Colonic mucosa (tissue), 4 donors: ENCODE measurements at regions not wholly inside any gene's neighbourhood (a gene's known extent, or its start where the extent isn't known, plus 50 kb on each side); places are given as distances from the start of the nearest gene placed in this dataset.

Source experiments
- DNase-seq: peaks from one replicate; pipeline ENCODE4 v3.0.0-alpha.2; 2020
- H3K27ac ChIP-seq: fragments of 200-600 bp; one replicate; pipeline ENCODE4 v1.8.0; 2021
- H3K27me3 ChIP-seq: fragments of 200-600 bp; one replicate; pipeline ENCODE4 v1.8.0; 2021
- H3K36me3 ChIP-seq: fragments of 200-600 bp; one replicate; pipeline ENCODE4 v1.8.0; 2021
- H3K4me1 ChIP-seq: fragments of 200-600 bp; one replicate; pipeline ENCODE4 v1.8.0; 2021; ENCODE audit warnings: mild to moderate bottlenecking
- H3K4me3 ChIP-seq: fragments of 200-600 bp; one replicate; pipeline ENCODE4 v1.8.0; 2021
- H3K9ac ChIP-seq, 2 donors: one replicate each; pipeline ENCODE4 v1.7.0; 2013; ENCODE audit warnings: control low read depth in 2 of 2, low read depth in 2 of 2, low read length in 2 of 2
- H3K9me3 ChIP-seq: fragments of 200-600 bp; one replicate; pipeline ENCODE4 v1.8.0; 2021
- CTCF ChIP-seq: fragments of 200-600 bp; IDR thresholded peaks from one replicate; pipeline ENCODE4 v1.8.0; 2022; ENCODE audit warnings: antibody characterized with exemption, mild to moderate bottlenecking
- intact Hi-C: fragments of 100-400 bp; cut with DNase I; formaldehyde crosslinking; loops from one replicate; pipeline ENCODE4 v1.14.1; 2022
- donor health status: healthy.
- donor health status: DM: no; HTN: no; CAD: no.
- donor health status: DM: no; HTN: no; CAD: no.

- Histone ChIP-seq H3K9me3 (no peaks in the 10 kb centered on the region), H3K36me3 (no peaks in the 10 kb centered on the region), H3K4me1 (no peaks in the 10 kb centered on the region), H3K27ac (no peak overlapping the region), H3K9ac (no peak overlapping the region), H3K4me3 (no peak overlapping the region), H3K27me3 (no peaks in the 10 kb centered on the region)
- no peak for DNase-seq
- TF ChIP-seq CTCF, result no peak
- intact Hi-C loops, result no loop called here
These were observed 471.7 kb upstream of the ADGRL2 start for GRCh38 chr1:81329041-81329440.

- Histone ChIP-seq H3K27ac (no peak overlapping the region), H3K27me3 (no peaks in the 10 kb centered on the region), H3K9ac (no peak overlapping the region), H3K36me3 (no peaks in the 10 kb centered on the region), H3K4me1 (no peaks in the 10 kb centered on the region), H3K9me3 (no peaks in the 10 kb centered on the region), H3K4me3 (no peak overlapping the region)
- intact Hi-C loops, result no loop called here
- no peak for TF ChIP-seq CTCF
- no peak for DNase-seq
These were observed 473.0 kb upstream of the ADGRL2 start for GRCh38 chr1:81327743-81328142.

- no peak for DNase-seq
- H3K9ac ChIP-seq, result no peak overlapping the region
- no peaks in the 10 kb centered on the region for H3K9me3 ChIP-seq
- no peak for TF ChIP-seq CTCF
- H3K27ac ChIP-seq, result no peak overlapping the region
- H3K36me3 ChIP-seq, result no peaks in the 10 kb centered on the region
- H3K27me3 ChIP-seq, result no peaks in the 10 kb centered on the region
- H3K4me1 ChIP-seq, result no peaks in the 10 kb centered on the region
- intact Hi-C loops, result no loop called here
- H3K4me3 ChIP-seq, result no peak overlapping the region
These were observed 473.5 kb upstream of the ADGRL2 start for GRCh38 chr1:81327103-81327710.

GRCh38 chr1:81326212-81326611, 474.5 kb upstream of the ADGRL2 start:
- Histone ChIP-seq H3K27me3 (no peaks in the 10 kb centered on the region), H3K4me3 (no peak overlapping the region), H3K4me1 (no peaks in the 10 kb centered on the region), H3K36me3 (no peaks in the 10 kb centered on the region), H3K9me3 (no peaks in the 10 kb centered on the region), H3K27ac (no peak overlapping the region), H3K9ac (no peak overlapping the region)
- intact Hi-C loops, result no loop called here
- no peak for DNase-seq
- no peak for TF ChIP-seq CTCF

- H3K9ac ChIP-seq, result no peak overlapping the region
- H3K4me3 ChIP-seq, result no peak overlapping the region
- DNase-seq, result no peak
- intact Hi-C loops, result no loop called here
- H3K27ac ChIP-seq, result no peak overlapping the region
- H3K9me3 ChIP-seq, result no peaks in the 10 kb centered on the region
- no peaks in the 10 kb centered on the region for H3K36me3 ChIP-seq
- TF ChIP-seq CTCF, result no peak
- H3K27me3 ChIP-seq, result no peaks in the 10 kb centered on the region
- no peaks in the 10 kb centered on the region for H3K4me1 ChIP-seq
These were observed 475.3 kb upstream of the ADGRL2 start for GRCh38 chr1:81325397-81325796.

GRCh38 chr1:81323862-81324261, 476.9 kb upstream of the ADGRL2 start:
- no peak overlapping the region for H3K27ac ChIP-seq

More at GRCh38 chr1:81323862-81324261, 476.9 kb upstream of the ADGRL2 start:
- intact Hi-C loops, result no loop called here
- no peaks in the 10 kb centered on the region for H3K9me3 ChIP-seq
- DNase-seq, result no peak
- no peaks in the 10 kb centered on the region for H3K27me3 ChIP-seq
- no peak for TF ChIP-seq CTCF
- H3K36me3 ChIP-seq, result no peaks in the 10 kb centered on the region
- H3K9ac ChIP-seq, result no peak overlapping the region
- H3K4me3 ChIP-seq, result no peak overlapping the region
- H3K4me1 ChIP-seq, result no peaks in the 10 kb centered on the region
